HEK293 (cell line): ENCODE measurements at regions not wholly inside any gene's neighbourhood (a gene's known extent, or its start where the extent isn't known, plus 50 kb on each side); places are given as distances from the start of the nearest gene placed in this dataset.

ENCODE experiments used
- CTCF ChIA-PET: fragments of 350-600 bp; formaldehyde crosslinking; extraction: SDS; loops from one replicate; lab custom pipeline; 2021; ENCODE audit warnings: antibody characterized with exemption; lab: Yijun Ruan, JAX
- POLR2A ChIA-PET: fragments of 300-600 bp; formaldehyde crosslinking; extraction: SDS; loops from one replicate; lab custom pipeline; 2020; ENCODE audit warnings: antibody characterized with exemption, inconsistent platforms; lab: Yijun Ruan, JAX
- H3K27ac ChIP-seq: fragments of 200-500 bp; sonication (Bioruptor generic); 2 replicates; pipeline ENCODE4 v1.5.1; 2014; ENCODE audit warnings: low read depth, low read length, control low read depth, inconsistent platforms; ENCODE audit errors: extremely low read depth
- H3K36me3 ChIP-seq, 2 experiments: fragments of 200-500 bp in 1 of 2; sonication (Bioruptor generic) in 1 of 2; 1 replicate in 1 of 2; 2 replicates in 1 of 2; pipeline ENCODE4 v1.5.1; 2014 to 2017; ENCODE audit warnings: inconsistent platforms in 2 of 2, low read length in 2 of 2; ENCODE audit not compliant: control insufficient read depth in 2 of 2, insufficient read depth in 1 of 2
- H3K4me1 ChIP-seq: fragments of 200-500 bp; sonication (Bioruptor generic); 2 replicates; pipeline ENCODE4 v1.5.1; 2014; ENCODE audit warnings: mild to moderate bottlenecking, low read length, inconsistent platforms; ENCODE audit not compliant: control insufficient read depth, insufficient read depth
- H3K4me3 ChIP-seq: 2 replicates; pipeline ENCODE4 v1.5.1; 2011; ENCODE audit warnings: low read depth, mild to moderate bottlenecking, control low read depth, low read length, moderate library complexity
- H3K9me3 ChIP-seq: fragments of 200-500 bp; sonication (Bioruptor generic); 2 replicates; pipeline ENCODE4 v1.5.1; 2014; ENCODE audit warnings: low read depth, low read length, inconsistent platforms; ENCODE audit not compliant: control insufficient read depth, insufficient read depth
- SP2 ChIP-seq: fragments of 450-650 bp; formaldehyde crosslinking; IDR thresholded peaks from 2 replicates; pipeline ENCODE4 v1.5.1; 2016; ENCODE audit warnings: missing biosample characterization, missing genetic modification characterization
- ZIC2 ChIP-seq: fragments of 450-650 bp; formaldehyde crosslinking; IDR thresholded peaks from 2 replicates; pipeline ENCODE4 v1.5.1; 2016; ENCODE audit warnings: missing biosample characterization, missing genetic modification characterization
- ZNF138 ChIP-seq: fragments of 450-650 bp; formaldehyde crosslinking; IDR thresholded peaks from 2 replicates; pipeline ENCODE4 v1.5.1; 2016; ENCODE audit warnings: missing biosample characterization, missing genetic modification characterization, borderline replicate concordance
- ZNF146 ChIP-seq: fragments of 450-650 bp; formaldehyde crosslinking; IDR thresholded peaks from 2 replicates; pipeline ENCODE4 v1.5.1; 2016; ENCODE audit warnings: missing biosample characterization, missing genetic modification characterization
- ZNF174 ChIP-seq: fragments of 450-650 bp; formaldehyde crosslinking; IDR thresholded peaks from 2 replicates; pipeline ENCODE4 v1.5.0; 2017; ENCODE audit warnings: missing biosample characterization, mild to moderate bottlenecking, missing genetic modification characterization
- ZNF223 ChIP-seq: fragments of 450-650 bp; formaldehyde crosslinking; IDR thresholded peaks from 2 replicates; pipeline ENCODE4 v1.5.1; 2016; ENCODE audit warnings: missing biosample characterization, missing genetic modification characterization
- ZNF239 ChIP-seq: fragments of 450-650 bp; formaldehyde crosslinking; IDR thresholded peaks from 2 replicates; pipeline ENCODE4 v1.5.1; 2016; ENCODE audit warnings: missing biosample characterization, missing genetic modification characterization
- ZNF292 ChIP-seq: fragments of 450-650 bp; formaldehyde crosslinking; IDR thresholded peaks from 2 replicates; pipeline ENCODE4 v1.5.1; 2016; ENCODE audit warnings: low read depth, missing biosample characterization, missing genetic modification characterization, borderline replicate concordance
- ZNF366 ChIP-seq: fragments of 450-650 bp; formaldehyde crosslinking; conservative IDR thresholded peaks from 2 replicates; pipeline ENCODE4 v1.5.1; 2016; ENCODE audit warnings: missing biosample characterization, missing genetic modification characterization
- ZNF391 ChIP-seq: fragments of 450-650 bp; formaldehyde crosslinking; IDR thresholded peaks from 2 replicates; pipeline ENCODE4 v1.5.1; 2016; ENCODE audit warnings: low read depth, missing biosample characterization, missing genetic modification characterization, borderline replicate concordance
- ZNF544 ChIP-seq: fragments of 450-650 bp; formaldehyde crosslinking; IDR thresholded peaks from 2 replicates; pipeline ENCODE4 v1.5.0; 2017; ENCODE audit warnings: missing biosample characterization, missing genetic modification characterization
- ZNF585B ChIP-seq: fragments of 450-650 bp; formaldehyde crosslinking; IDR thresholded peaks from 2 replicates; pipeline ENCODE4 v1.5.1; 2016; ENCODE audit warnings: missing biosample characterization, missing genetic modification characterization
- ZNF596 ChIP-seq: fragments of 450-650 bp; IDR thresholded peaks from 2 replicates; pipeline ENCODE4 v1.5.0; 2018; ENCODE audit warnings: missing biosample characterization, mild to moderate bottlenecking, missing genetic modification characterization, moderate library complexity
- ZNF664 ChIP-seq: fragments of 450-650 bp; formaldehyde crosslinking; IDR thresholded peaks from 2 replicates; pipeline ENCODE4 v1.5.1; 2016; ENCODE audit warnings: missing biosample characterization, missing genetic modification characterization
- ZNF76 ChIP-seq: fragments of 450-650 bp; formaldehyde crosslinking; IDR thresholded peaks from 2 replicates; pipeline ENCODE4; 2016; ENCODE audit warnings: low read depth, missing biosample characterization, missing genetic modification characterization, borderline replicate concordance
- ZNF768 ChIP-seq: fragments of 450-650 bp; formaldehyde crosslinking; IDR thresholded peaks from 2 replicates; pipeline ENCODE4 v1.5.1; 2018; ENCODE audit warnings: missing biosample characterization, mild to moderate bottlenecking, missing genetic modification characterization
- ZXDB ChIP-seq: fragments of 450-650 bp; formaldehyde crosslinking; IDR thresholded peaks from 2 replicates; pipeline ENCODE4 v1.5.1; 2016; ENCODE audit warnings: missing biosample characterization, missing genetic modification characterization
- TF ChIP-seq, protein P1 (sequence below): fragments of 450-650 bp; formaldehyde crosslinking; IDR thresholded peaks from 2 replicates; pipeline ENCODE4 v1.5.1; 2016; ENCODE audit warnings: missing biosample characterization, missing genetic modification characterization
- TF ChIP-seq, protein P2 (sequence below): fragments of 450-650 bp; formaldehyde crosslinking; IDR thresholded peaks from 2 replicates; pipeline ENCODE4 v1.5.1; 2016; ENCODE audit warnings: missing biosample characterization, missing genetic modification characterization
- TF ChIP-seq, protein P3 (sequence below): fragments of 450-650 bp; formaldehyde crosslinking; IDR thresholded peaks from 2 replicates; pipeline ENCODE4 v1.5.1; 2016; ENCODE audit warnings: missing biosample characterization, missing genetic modification characterization
- TF ChIP-seq, protein P4 (sequence below): fragments of 450-650 bp; formaldehyde crosslinking; IDR thresholded peaks from 2 replicates; pipeline ENCODE4 v1.5.1; 2016; ENCODE audit warnings: missing biosample characterization, missing genetic modification characterization
- TF ChIP-seq, protein P5 (sequence below): fragments of 450-650 bp; formaldehyde crosslinking; IDR thresholded peaks from 2 replicates; pipeline ENCODE4 v1.5.1; 2016; ENCODE audit warnings: missing biosample characterization, missing genetic modification characterization, borderline replicate concordance

DNA sequence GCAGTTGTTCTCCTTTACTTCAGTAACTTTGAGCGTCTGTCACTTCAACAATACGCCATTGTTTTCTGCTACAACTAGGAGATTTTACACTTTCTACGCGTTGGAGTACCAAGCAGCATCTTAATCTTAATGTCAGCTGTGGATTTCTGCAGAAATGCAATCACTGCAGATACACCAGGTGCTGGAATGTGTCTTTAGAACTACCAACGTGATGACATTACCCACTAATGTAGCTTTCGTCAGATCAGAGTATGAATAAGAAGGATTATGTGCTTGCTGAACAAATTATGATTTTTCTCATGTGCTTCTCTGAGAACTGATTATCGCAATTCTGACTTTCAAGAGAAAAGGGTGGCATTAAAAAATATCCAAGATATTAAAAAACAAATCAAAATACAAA lies 77.5 kb upstream of the CNTN3 start:
- no peak overlapping the region for H3K4me3 ChIP-seq
- no peaks in the 10 kb centered on the region for H3K9me3 ChIP-seq
- no peak overlapping the region for H3K27ac ChIP-seq
- TF ChIP-seq, protein P1, sequence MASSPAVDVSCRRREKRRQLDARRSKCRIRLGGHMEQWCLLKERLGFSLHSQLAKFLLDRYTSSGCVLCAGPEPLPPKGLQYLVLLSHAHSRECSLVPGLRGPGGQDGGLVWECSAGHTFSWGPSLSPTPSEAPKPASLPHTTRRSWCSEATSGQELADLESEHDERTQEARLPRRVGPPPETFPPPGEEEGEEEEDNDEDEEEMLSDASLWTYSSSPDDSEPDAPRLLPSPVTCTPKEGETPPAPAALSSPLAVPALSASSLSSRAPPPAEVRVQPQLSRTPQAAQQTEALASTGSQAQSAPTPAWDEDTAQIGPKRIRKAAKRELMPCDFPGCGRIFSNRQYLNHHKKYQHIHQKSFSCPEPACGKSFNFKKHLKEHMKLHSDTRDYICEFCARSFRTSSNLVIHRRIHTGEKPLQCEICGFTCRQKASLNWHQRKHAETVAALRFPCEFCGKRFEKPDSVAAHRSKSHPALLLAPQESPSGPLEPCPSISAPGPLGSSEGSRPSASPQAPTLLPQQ (tag by site-specific recombination): no peak
- TF ChIP-seq ZNF596 (tag by site-specific recombination) (no peak), ZNF664 (tag by site-specific recombination) (no peak), ZIC2 (tag by site-specific recombination) (no peak), ZNF768 (no peak), ZNF146 (tag by site-specific recombination) (no peak), ZNF138 (tag by site-specific recombination) (no peak), ZNF292 (no peak), ZNF223 (tag by site-specific recombination) (no peak)
- TF ChIP-seq, protein P2, sequence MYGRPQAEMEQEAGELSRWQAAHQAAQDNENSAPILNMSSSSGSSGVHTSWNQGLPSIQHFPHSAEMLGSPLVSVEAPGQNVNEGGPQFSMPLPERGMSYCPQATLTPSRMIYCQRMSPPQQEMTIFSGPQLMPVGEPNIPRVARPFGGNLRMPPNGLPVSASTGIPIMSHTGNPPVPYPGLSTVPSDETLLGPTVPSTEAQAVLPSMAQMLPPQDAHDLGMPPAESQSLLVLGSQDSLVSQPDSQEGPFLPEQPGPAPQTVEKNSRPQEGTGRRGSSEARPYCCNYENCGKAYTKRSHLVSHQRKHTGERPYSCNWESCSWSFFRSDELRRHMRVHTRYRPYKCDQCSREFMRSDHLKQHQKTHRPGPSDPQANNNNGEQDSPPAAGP (tag by site-specific recombination): no peak
- TF ChIP-seq, protein P3, sequence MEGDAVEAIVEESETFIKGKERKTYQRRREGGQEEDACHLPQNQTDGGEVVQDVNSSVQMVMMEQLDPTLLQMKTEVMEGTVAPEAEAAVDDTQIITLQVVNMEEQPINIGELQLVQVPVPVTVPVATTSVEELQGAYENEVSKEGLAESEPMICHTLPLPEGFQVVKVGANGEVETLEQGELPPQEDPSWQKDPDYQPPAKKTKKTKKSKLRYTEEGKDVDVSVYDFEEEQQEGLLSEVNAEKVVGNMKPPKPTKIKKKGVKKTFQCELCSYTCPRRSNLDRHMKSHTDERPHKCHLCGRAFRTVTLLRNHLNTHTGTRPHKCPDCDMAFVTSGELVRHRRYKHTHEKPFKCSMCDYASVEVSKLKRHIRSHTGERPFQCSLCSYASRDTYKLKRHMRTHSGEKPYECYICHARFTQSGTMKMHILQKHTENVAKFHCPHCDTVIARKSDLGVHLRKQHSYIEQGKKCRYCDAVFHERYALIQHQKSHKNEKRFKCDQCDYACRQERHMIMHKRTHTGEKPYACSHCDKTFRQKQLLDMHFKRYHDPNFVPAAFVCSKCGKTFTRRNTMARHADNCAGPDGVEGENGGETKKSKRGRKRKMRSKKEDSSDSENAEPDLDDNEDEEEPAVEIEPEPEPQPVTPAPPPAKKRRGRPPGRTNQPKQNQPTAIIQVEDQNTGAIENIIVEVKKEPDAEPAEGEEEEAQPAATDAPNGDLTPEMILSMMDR (tag by site-specific recombination): no peak
- TF ChIP-seq, all 188 proteins: peak for 0
- ChIA-PET POLR2A (no interaction called here), CTCF (no interaction called here)
- Histone ChIP-seq H3K4me1 (no peaks in the 10 kb centered on the region), H3K36me3 (no peaks in the 10 kb centered on the region)

DNA sequence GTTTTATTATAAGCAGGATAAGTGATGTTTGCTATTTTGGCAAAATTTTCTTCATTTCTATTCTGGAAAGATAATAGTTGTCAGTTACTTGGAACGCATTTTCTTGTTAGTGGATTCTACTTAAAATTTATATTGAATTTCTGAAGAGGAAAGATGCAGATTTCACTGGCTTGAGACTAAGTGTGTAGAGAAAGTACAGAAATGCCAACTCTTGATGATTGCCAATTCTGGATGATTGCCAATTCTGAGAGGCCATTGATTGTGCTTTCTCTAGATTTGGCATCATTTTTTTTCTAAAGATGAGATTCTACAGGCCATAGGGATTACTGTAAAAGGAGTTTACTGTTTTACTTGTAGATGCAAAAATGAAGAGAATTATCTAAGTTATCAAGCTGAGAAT lies 58.9 kb upstream of the CNTN3 start:
- POLR2A ChIA-PET: no interaction called here
- Histone ChIP-seq H3K4me3 (no peak overlapping the region), H3K4me1 (no peaks in the 10 kb centered on the region), H3K27ac (no peak overlapping the region), H3K36me3 (no peaks in the 10 kb centered on the region)
- CTCF ChIA-PET: interaction anchor here (0.6 kb wide), 1 partner anchor 10 kb away, joined by 3 read pairs; no protein-coding TSS in a partner anchor
- no peak for TF ChIP-seq ZNF768
- TF ChIP-seq, protein P3 (tag by site-specific recombination): no peak
- no peak for TF ChIP-seq ZNF366
- TF ChIP-seq ZXDB: no peak
- TF ChIP-seq ZNF585B (tag by site-specific recombination): no peak
- no peak for TF ChIP-seq ZNF664 (tag by site-specific recombination)
- TF ChIP-seq ZNF391 (tag by site-specific recombination): no peak
- TF ChIP-seq, protein P4, sequence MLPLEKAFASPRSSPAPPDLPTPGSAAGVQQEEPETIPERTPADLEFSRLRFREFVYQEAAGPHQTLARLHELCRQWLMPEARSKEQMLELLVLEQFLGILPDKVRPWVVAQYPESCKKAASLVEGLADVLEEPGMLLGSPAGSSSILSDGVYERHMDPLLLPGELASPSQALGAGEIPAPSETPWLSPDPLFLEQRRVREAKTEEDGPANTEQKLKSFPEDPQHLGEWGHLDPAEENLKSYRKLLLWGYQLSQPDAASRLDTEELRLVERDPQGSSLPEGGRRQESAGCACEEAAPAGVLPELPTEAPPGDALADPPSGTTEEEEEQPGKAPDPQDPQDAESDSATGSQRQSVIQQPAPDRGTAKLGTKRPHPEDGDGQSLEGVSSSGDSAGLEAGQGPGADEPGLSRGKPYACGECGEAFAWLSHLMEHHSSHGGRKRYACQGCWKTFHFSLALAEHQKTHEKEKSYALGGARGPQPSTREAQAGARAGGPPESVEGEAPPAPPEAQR (tag by site-specific recombination): no peak
- no peak for TF ChIP-seq SP2 (tag by site-specific recombination)
- TF ChIP-seq ZNF174 (tag by site-specific recombination): no peak
- TF ChIP-seq ZNF239 (tag by site-specific recombination): no peak
- TF ChIP-seq, protein P5, sequence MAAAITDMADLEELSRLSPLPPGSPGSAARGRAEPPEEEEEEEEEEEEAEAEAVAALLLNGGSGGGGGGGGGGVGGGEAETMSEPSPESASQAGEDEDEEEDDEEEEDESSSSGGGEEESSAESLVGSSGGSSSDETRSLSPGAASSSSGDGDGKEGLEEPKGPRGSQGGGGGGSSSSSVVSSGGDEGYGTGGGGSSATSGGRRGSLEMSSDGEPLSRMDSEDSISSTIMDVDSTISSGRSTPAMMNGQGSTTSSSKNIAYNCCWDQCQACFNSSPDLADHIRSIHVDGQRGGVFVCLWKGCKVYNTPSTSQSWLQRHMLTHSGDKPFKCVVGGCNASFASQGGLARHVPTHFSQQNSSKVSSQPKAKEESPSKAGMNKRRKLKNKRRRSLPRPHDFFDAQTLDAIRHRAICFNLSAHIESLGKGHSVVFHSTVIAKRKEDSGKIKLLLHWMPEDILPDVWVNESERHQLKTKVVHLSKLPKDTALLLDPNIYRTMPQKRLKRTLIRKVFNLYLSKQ (tag by site-specific recombination): no peak
- TF ChIP-seq ZNF76 (tag by site-specific recombination): no peak
- TF ChIP-seq ZNF544 (tag by site-specific recombination): no peak
- TF ChIP-seq, all 188 proteins: peak for 0
- H3K9me3 ChIP-seq: no peaks in the 10 kb centered on the region
